ENCODE measurements at regions not wholly inside any gene's neighbourhood (a gene's known extent, or its start where the extent isn't known, plus 50 kb on each side); places are given as distances from the start of the nearest gene placed in this dataset.

GRCh38 chr7:106957766-106958165 is 86.7 kb upstream of the PRKAR2B start:
- TF ChIP-seq Cebpa-rat (IDR thresholded peaks at IDR 0.05): no peak
- no peak overlapping the region for H3K4me3 ChIP-seq
- H3K36me3 ChIP-seq: no peaks in the 10 kb centered on the region
- no peaks in the 10 kb centered on the region for H3K4me1 ChIP-seq
- H3K27ac ChIP-seq: no peak overlapping the region
- no peaks in the 10 kb centered on the region for H4K20me1 ChIP-seq
- no peaks in the 10 kb centered on the region for H3K9me3 ChIP-seq
- no peaks in the 10 kb centered on the region for H3K27me3 ChIP-seq
- no peak overlapping the region for H3K4me2 ChIP-seq
- no peak overlapping the region for H3K9ac ChIP-seq

- no peaks in the 10 kb centered on the region for H3K9me3 ChIP-seq
- no peak overlapping the region for H3K9ac ChIP-seq
- H4K20me1 ChIP-seq: no peaks in the 10 kb centered on the region
- no peaks in the 10 kb centered on the region for H3K4me1 ChIP-seq
- no peaks in the 10 kb centered on the region for H3K27me3 ChIP-seq
- no peak for TF ChIP-seq Cebpa-rat (IDR thresholded peaks at IDR 0.05)
- H3K27ac ChIP-seq: no peak overlapping the region
- no peak overlapping the region for H3K4me3 ChIP-seq
- no peaks in the 10 kb centered on the region for H3K36me3 ChIP-seq
- H3K4me2 ChIP-seq: no peak overlapping the region
These were observed 84.8 kb upstream of the PRKAR2B start for GRCh38 chr7:106959753-106960152.

GRCh38 chr7:106962751-106963150 is 81.8 kb upstream of the PRKAR2B start:
- Histone ChIP-seq H3K36me3 (no peaks in the 10 kb centered on the region), H3K9ac (no peak overlapping the region), H3K4me2 (no peak overlapping the region), H3K27me3 (no peaks in the 10 kb centered on the region), H3K9me3 (no peaks in the 10 kb centered on the region), H3K4me3 (no peak overlapping the region), H3K4me1 (no peaks in the 10 kb centered on the region), H4K20me1 (no peaks in the 10 kb centered on the region), H3K27ac (no peak overlapping the region)
- TF ChIP-seq Cebpa-rat (IDR thresholded peaks at IDR 0.05): no peak

GRCh38 chr7:106964466-106964865 is 80.0 kb upstream of the PRKAR2B start:
- H3K4me3 ChIP-seq: no peak overlapping the region
- H4K20me1 ChIP-seq: no peaks in the 10 kb centered on the region
- no peaks in the 10 kb centered on the region for H3K9me3 ChIP-seq
- no peaks in the 10 kb centered on the region for H3K36me3 ChIP-seq
- H3K4me2 ChIP-seq: no peak overlapping the region
- no peaks in the 10 kb centered on the region for H3K4me1 ChIP-seq
- no peak overlapping the region for H3K27ac ChIP-seq
- no peaks in the 10 kb centered on the region for H3K27me3 ChIP-seq
- H3K9ac ChIP-seq: no peak overlapping the region
- no peak for TF ChIP-seq Cebpa-rat (IDR thresholded peaks at IDR 0.05)

- no peak overlapping the region for H3K4me3 ChIP-seq
- TF ChIP-seq Cebpa-rat (IDR thresholded peaks at IDR 0.05): no peak
- H3K27ac ChIP-seq: no peak overlapping the region
- no peak overlapping the region for H3K4me2 ChIP-seq
- no peaks in the 10 kb centered on the region for H3K27me3 ChIP-seq
- H4K20me1 ChIP-seq: no peaks in the 10 kb centered on the region
- H3K9me3 ChIP-seq: no peaks in the 10 kb centered on the region
- H3K4me1 ChIP-seq: no peaks in the 10 kb centered on the region
- H3K36me3 ChIP-seq: no peaks in the 10 kb centered on the region
- H3K9ac ChIP-seq: no peak overlapping the region
These were observed 79.4 kb upstream of the PRKAR2B start for GRCh38 chr7:106965108-106965507.

GRCh38 chr7:106966121-106966520 is 78.4 kb upstream of the PRKAR2B start:
- Histone ChIP-seq H3K36me3 (no peaks in the 10 kb centered on the region), H3K27ac (no peak overlapping the region), H3K4me3 (no peak overlapping the region), H3K9me3 (no peaks in the 10 kb centered on the region), H3K9ac (no peak overlapping the region), H4K20me1 (no peaks in the 10 kb centered on the region), H3K4me1 (no peaks in the 10 kb centered on the region), H3K4me2 (no peak overlapping the region), H3K27me3 (no peaks in the 10 kb centered on the region)
- TF ChIP-seq Cebpa-rat (IDR thresholded peaks at IDR 0.05): no peak

GRCh38 chr7:106968160-106968559 is 76.3 kb upstream of the PRKAR2B start:
- Histone ChIP-seq H3K4me2 (peak overlapping the region; percentile 22; the same call in 1 of the 2 replicates), H3K27ac (no peak overlapping the region), H3K4me1 (no peaks in the 10 kb centered on the region), H3K27me3 (no peaks in the 10 kb centered on the region), H3K36me3 (no peaks in the 10 kb centered on the region), H3K9ac (no peak overlapping the region), H3K9me3 (no peaks in the 10 kb centered on the region), H3K4me3 (no peak overlapping the region), H4K20me1 (no peaks in the 10 kb centered on the region)
- TF ChIP-seq Cebpa-rat (IDR thresholded peaks at IDR 0.05): no peak

- H3K4me1 ChIP-seq: no peaks in the 10 kb centered on the region
These were observed 65.8 kb upstream of the PRKAR2B start for GRCh38 chr7:106978425-106979420.

GRCh38 chr7:106979551-106980357 is 64.8 kb upstream of the PRKAR2B start:
- no peaks in the 10 kb centered on the region for H3K4me1 ChIP-seq
- H3K9ac ChIP-seq: no peak overlapping the region
- no peak overlapping the region for H3K27ac ChIP-seq
- H3K4me2 ChIP-seq: no peak overlapping the region
- no peak for TF ChIP-seq Cebpa-rat (IDR thresholded peaks at IDR 0.05)
- H3K4me3 ChIP-seq: no peak overlapping the region
- H4K20me1 ChIP-seq: no peaks in the 10 kb centered on the region
- H3K9me3 ChIP-seq: no peaks in the 10 kb centered on the region
- H3K27me3 ChIP-seq: no peaks in the 10 kb centered on the region
- no peaks in the 10 kb centered on the region for H3K36me3 ChIP-seq

More at GRCh38 chr7:106978425-106979420, 65.8 kb upstream of the PRKAR2B start:
- no peak for TF ChIP-seq Cebpa-rat (IDR thresholded peaks at IDR 0.05)
- H4K20me1 ChIP-seq: no peaks in the 10 kb centered on the region
- no peak overlapping the region for H3K27ac ChIP-seq
- H3K9ac ChIP-seq: no peak overlapping the region
- no peaks in the 10 kb centered on the region for H3K9me3 ChIP-seq
- no peak overlapping the region for H3K4me3 ChIP-seq
- H3K36me3 ChIP-seq: no peaks in the 10 kb centered on the region
- H3K4me2 ChIP-seq: no peak overlapping the region
- no peaks in the 10 kb centered on the region for H3K27me3 ChIP-seq

GRCh38 chr7:106980358-106980685 is 64.2 kb upstream of the PRKAR2B start:
- Histone ChIP-seq H3K27ac (no peak overlapping the region), H3K4me3 (no peak overlapping the region), H3K4me2 (no peak overlapping the region), H3K9me3 (no peaks in the 10 kb centered on the region), H4K20me1 (no peaks in the 10 kb centered on the region), H3K36me3 (no peaks in the 10 kb centered on the region), H3K4me1 (no peaks in the 10 kb centered on the region), H3K27me3 (no peaks in the 10 kb centered on the region), H3K9ac (no peak overlapping the region)
- TF ChIP-seq Cebpa-rat (IDR thresholded peaks at IDR 0.05): no peak
